H9 (cell line): ENCODE measurements at regions not wholly inside any gene's neighbourhood (a gene's known extent, or its start where the extent isn't known, plus 50 kb on each side); places are given as distances from the start of the nearest gene placed in this dataset.

Experiments
- DNase-seq: peaks from one replicate; pipeline ENCODE4 v3.0.0-alpha.2; 2017
- H2AFZ ChIP-seq: one replicate; pipeline ENCODE4 v1.6.1; 2013; ENCODE audit warnings: mild to moderate bottlenecking, low read length, control low read depth, moderate library complexity
- H2AK5ac ChIP-seq: 2 replicates; pipeline ENCODE4 v1.6.1; 2013; ENCODE audit warnings: low read length, control low read depth, mixed read lengths; ENCODE audit not compliant: insufficient read length
- H2BK120ac ChIP-seq: one replicate; pipeline ENCODE4 v1.6.1; 2013; ENCODE audit warnings: low read depth, mild to moderate bottlenecking, low read length, control low read depth, inconsistent platforms; ENCODE audit not compliant: poor library complexity, severe bottlenecking
- H2BK12ac ChIP-seq: 2 replicates; pipeline ENCODE4 v1.6.1; 2013; ENCODE audit warnings: low read length, control low read depth, mixed read lengths, low read depth; ENCODE audit not compliant: insufficient read length
- H2BK15ac ChIP-seq: 2 replicates; pipeline ENCODE4 v1.6.1; 2013; ENCODE audit warnings: low read depth, low read length, control low read depth
- H2BK20ac ChIP-seq: one replicate; pipeline ENCODE4 v1.6.1; 2013; ENCODE audit warnings: low read depth, mild to moderate bottlenecking, low read length, control low read depth, inconsistent platforms; ENCODE audit not compliant: poor library complexity, severe bottlenecking
- H2BK5ac ChIP-seq: 2 replicates; pipeline ENCODE4 v1.6.1; 2013; ENCODE audit warnings: low read length, control low read depth, mixed read lengths; ENCODE audit not compliant: insufficient read length
- H3K14ac ChIP-seq: 2 replicates; pipeline ENCODE4 v1.6.1; 2013; ENCODE audit warnings: low read length, control low read depth; ENCODE audit not compliant: insufficient read depth
- H3K18ac ChIP-seq: 2 replicates; pipeline ENCODE4 v1.6.1; 2013; ENCODE audit warnings: low read depth, mild to moderate bottlenecking, mixed read lengths, low read length, control low read depth; ENCODE audit not compliant: insufficient read length
- H3K23ac ChIP-seq: 2 replicates; pipeline ENCODE4 v1.6.1; 2013; ENCODE audit warnings: low read length, control low read depth, mixed read lengths, low read depth; ENCODE audit not compliant: insufficient read length
- H3K23me2 ChIP-seq: 2 replicates; pipeline ENCODE4 v1.6.1; 2013; ENCODE audit warnings: low read depth, mild to moderate bottlenecking, mixed read lengths, low read length, control low read depth; ENCODE audit not compliant: insufficient read length, poor library complexity, severe bottlenecking
- H3K27ac ChIP-seq: 2 replicates; pipeline ENCODE4 v1.5.1; 2013; ENCODE audit warnings: low read length, control low read depth, mixed read lengths, low read depth; ENCODE audit not compliant: insufficient read length
- H3K27me3 ChIP-seq: 2 replicates; pipeline ENCODE4 v1.6.1; 2013; ENCODE audit warnings: low read length, control low read depth, inconsistent platforms; ENCODE audit not compliant: insufficient read depth
- H3K4ac ChIP-seq: 2 replicates; pipeline ENCODE4 v1.6.1; 2013; ENCODE audit warnings: low read depth, mild to moderate bottlenecking, control low read depth, inconsistent platforms, low read length, moderate library complexity
- H3K4me1 ChIP-seq: 2 replicates; pipeline ENCODE4 v1.6.1; 2013; ENCODE audit warnings: low read length, control low read depth, inconsistent platforms; ENCODE audit not compliant: insufficient read depth
- H3K4me2 ChIP-seq: 2 replicates; pipeline ENCODE4 v1.6.1; 2013; ENCODE audit warnings: low read length, control low read depth, mixed read lengths; ENCODE audit not compliant: insufficient read length, insufficient read depth
- H3K56ac ChIP-seq: 2 replicates; pipeline ENCODE4 v1.6.1; 2013; ENCODE audit warnings: low read depth, mild to moderate bottlenecking, mixed read lengths, low read length, control low read depth; ENCODE audit not compliant: insufficient read length
- H3K79me1 ChIP-seq: 2 replicates; pipeline ENCODE4 v1.6.1; 2013; ENCODE audit warnings: low read depth, mild to moderate bottlenecking, moderate library complexity, low read length, control low read depth, inconsistent platforms; ENCODE audit not compliant: insufficient read depth, poor library complexity, severe bottlenecking
- H3K79me2 ChIP-seq: 2 replicates; pipeline ENCODE4 v1.6.1; 2013; ENCODE audit warnings: low read length, control low read depth, inconsistent platforms; ENCODE audit not compliant: insufficient read depth
- H3K9ac ChIP-seq: 2 replicates; pipeline ENCODE4 v1.6.1; 2013; ENCODE audit warnings: low read length, control low read depth, mixed read lengths; ENCODE audit not compliant: insufficient read length; ENCODE audit errors: extremely low read depth
- H3K9me3 ChIP-seq: one replicate; pipeline ENCODE4 v1.6.1; 2013; ENCODE audit warnings: low read depth, low read length, inconsistent platforms; ENCODE audit not compliant: control insufficient read depth
- H3T11ph ChIP-seq: one replicate; pipeline ENCODE4 v1.6.1; 2013; ENCODE audit warnings: mild to moderate bottlenecking, low read length, control low read depth, inconsistent platforms
- H4K20me1 ChIP-seq: one replicate; pipeline ENCODE4 v1.6.1; 2013; ENCODE audit not compliant: control insufficient read depth, insufficient read length, insufficient read depth
- H4K5ac ChIP-seq: 2 replicates; pipeline ENCODE4 v1.6.1; 2013; ENCODE audit warnings: low read depth, mild to moderate bottlenecking, mixed read lengths, low read length, control low read depth; ENCODE audit not compliant: insufficient read length
- H4K8ac ChIP-seq: replicated peaks from 2 replicates; pipeline ENCODE4 v1.6.1; 2013; ENCODE audit warnings: low read length, control low read depth, mixed read lengths, low read depth; ENCODE audit not compliant: insufficient read length
- H4K91ac ChIP-seq: 2 replicates; pipeline ENCODE4 v1.6.1; 2013; ENCODE audit warnings: low read depth, mild to moderate bottlenecking, moderate library complexity, mixed read lengths, low read length, control low read depth; ENCODE audit not compliant: insufficient read length
- H3K27ac Mint-ChIP-seq, 3 experiments: 2 replicates in 2 of 3; 3 replicates in 1 of 3; pipeline ENCODE4 v1.8.0; 2020 to 2021; ENCODE audit warnings: mixed read lengths in 3 of 3, mild to moderate bottlenecking in 1 of 3, moderate library complexity in 1 of 3
- H3K27me3 Mint-ChIP-seq: 2 replicates; pipeline ENCODE4 v1.8.0; 2021; ENCODE audit warnings: low read depth, mild to moderate bottlenecking, moderate library complexity, mixed read lengths
- H3K36me3 Mint-ChIP-seq, 3 experiments: 2 replicates in 2 of 3; 3 replicates in 1 of 3; pipeline ENCODE4 v1.8.0; 2020 to 2021; ENCODE audit warnings: low read depth in 3 of 3, mixed read lengths in 3 of 3; ENCODE audit not compliant: insufficient read depth in 1 of 3
- H3K4me1 Mint-ChIP-seq, 2 experiments: 2 replicates each; pipeline ENCODE4 v1.8.0; 2020; ENCODE audit warnings: mixed read lengths in 2 of 2
- H3K4me3 Mint-ChIP-seq, 2 experiments: 2 replicates in 1 of 2; 3 replicates in 1 of 2; pipeline ENCODE4 v1.8.0; 2020 to 2021; ENCODE audit warnings: mild to moderate bottlenecking in 2 of 2, mixed read lengths in 2 of 2, moderate library complexity in 1 of 2
- H3K9me3 Mint-ChIP-seq, 2 experiments: 2 replicates in 1 of 2; 3 replicates in 1 of 2; pipeline ENCODE4 v1.8.0; 2020; ENCODE audit warnings: mild to moderate bottlenecking in 2 of 2, mixed read lengths in 2 of 2, moderate library complexity in 1 of 2
- WGBS: extraction: QIAGEN DNeasy Blood & Tissue Kit; methylation state at CpG from one replicate; pipeline ENCODE4 v1.1.7; 2013; ENCODE audit warnings: missing lambda C conversion rate, low lambda C conversion rate, mixed read lengths; ENCODE audit not compliant: insufficient read length; ENCODE audit errors: extremely low coverage; 5-methylcytosine and 5-hydroxymethylcytosine counted together
- TF ChIP-seq, protein P1 (sequence below): fragments of 200-600 bp; sonication (generic); conservative IDR thresholded peaks from 3 replicates; pipeline ENCODE4 v1.8.0; 2021; ENCODE audit warnings: antibody characterized with exemption, mild to moderate bottlenecking

DNA sequence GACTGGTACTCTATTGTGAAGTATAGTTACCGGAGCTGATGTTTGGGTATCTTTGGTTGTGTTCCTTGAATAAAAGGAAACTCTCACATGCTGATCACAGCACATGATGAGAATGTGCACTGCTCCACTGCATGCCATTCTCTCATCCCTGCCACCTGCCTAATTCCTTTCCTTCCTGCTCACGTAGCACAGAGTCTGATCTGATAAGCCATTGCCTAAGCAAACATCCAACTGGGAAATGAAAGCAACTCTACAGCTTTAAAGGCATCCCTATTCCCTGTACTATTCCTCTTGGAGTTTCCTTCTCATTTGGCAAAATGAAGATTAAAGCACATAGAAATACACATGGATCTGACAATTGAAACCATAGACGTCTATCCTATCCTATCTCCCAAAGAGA lies 359.8 kb downstream of the C3orf38 start:
- H4K5ac ChIP-seq, result no peak overlapping the region
- no peak overlapping the region for H2BK15ac ChIP-seq
- H2BK5ac ChIP-seq, result no peak overlapping the region
- H4K8ac ChIP-seq, result no peak overlapping the region
- Mint-ChIP-seq H3K36me3 (peaks cover 2 to 17% (median 2%) of the 10 kb centered on the region in 3 experiments; a peak in 4 of 7 replicates), H3K4me3 (no peak overlapping the region), H3K27me3 (no peaks in the 10 kb centered on the region), H3K27ac (no peak overlapping the region), H3K9me3 (peaks cover 6 to 10% of the 10 kb centered on the region in 2 experiments; a peak in 4 of 5 replicates), H3K4me1 (peaks cover 6% of the 10 kb centered on the region in 2 experiments)
- DNase-seq, result no peak
- H3K18ac ChIP-seq, result no peak overlapping the region
- no peaks in the 10 kb centered on the region for H3K27me3 ChIP-seq
- H3K9ac ChIP-seq, result no peak overlapping the region
- TF ChIP-seq, protein P1, sequence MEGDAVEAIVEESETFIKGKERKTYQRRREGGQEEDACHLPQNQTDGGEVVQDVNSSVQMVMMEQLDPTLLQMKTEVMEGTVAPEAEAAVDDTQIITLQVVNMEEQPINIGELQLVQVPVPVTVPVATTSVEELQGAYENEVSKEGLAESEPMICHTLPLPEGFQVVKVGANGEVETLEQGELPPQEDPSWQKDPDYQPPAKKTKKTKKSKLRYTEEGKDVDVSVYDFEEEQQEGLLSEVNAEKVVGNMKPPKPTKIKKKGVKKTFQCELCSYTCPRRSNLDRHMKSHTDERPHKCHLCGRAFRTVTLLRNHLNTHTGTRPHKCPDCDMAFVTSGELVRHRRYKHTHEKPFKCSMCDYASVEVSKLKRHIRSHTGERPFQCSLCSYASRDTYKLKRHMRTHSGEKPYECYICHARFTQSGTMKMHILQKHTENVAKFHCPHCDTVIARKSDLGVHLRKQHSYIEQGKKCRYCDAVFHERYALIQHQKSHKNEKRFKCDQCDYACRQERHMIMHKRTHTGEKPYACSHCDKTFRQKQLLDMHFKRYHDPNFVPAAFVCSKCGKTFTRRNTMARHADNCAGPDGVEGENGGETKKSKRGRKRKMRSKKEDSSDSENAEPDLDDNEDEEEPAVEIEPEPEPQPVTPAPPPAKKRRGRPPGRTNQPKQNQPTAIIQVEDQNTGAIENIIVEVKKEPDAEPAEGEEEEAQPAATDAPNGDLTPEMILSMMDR, result no peak
- no peak overlapping the region for H3K23ac ChIP-seq
- H4K20me1 ChIP-seq, result no peaks in the 10 kb centered on the region
- no CpG with 5 or more reads among the region's 3 CpGs for WGBS
- no peaks in the 10 kb centered on the region for H3K23me2 ChIP-seq
- H3K27ac ChIP-seq, result no peak overlapping the region
- no peaks in the 10 kb centered on the region for H3K4me1 ChIP-seq
- no peak overlapping the region for H3K14ac ChIP-seq
- H3K79me1 ChIP-seq, result no peaks in the 10 kb centered on the region
- H3K56ac ChIP-seq, result no peak overlapping the region
- H3T11ph ChIP-seq, result no peak overlapping the region
- H3K4ac ChIP-seq, result no peak overlapping the region
- H3K79me2 ChIP-seq, result no peaks in the 10 kb centered on the region
- no peak overlapping the region for H2AFZ ChIP-seq
- H4K91ac ChIP-seq, result no peak overlapping the region
- no peak overlapping the region for H3K4me2 ChIP-seq
- H2BK12ac ChIP-seq, result no peak overlapping the region
- no peak overlapping the region for H2BK120ac ChIP-seq
- no peak overlapping the region for H2AK5ac ChIP-seq
- H3K9me3 ChIP-seq, result no peaks in the 10 kb centered on the region
- H2BK20ac ChIP-seq, result no peak overlapping the region
